ENCODE measurements at regions not wholly inside any gene's neighbourhood (a gene's known extent, or its start where the extent isn't known, plus 50 kb on each side); places are given as distances from the start of the nearest gene placed in this dataset.
"Not testable (repeated sequence)": the region's sequence is repeated elsewhere in the genome, so short reads cannot be mapped to it uniquely, and the experiment has no call there.

DNA sequence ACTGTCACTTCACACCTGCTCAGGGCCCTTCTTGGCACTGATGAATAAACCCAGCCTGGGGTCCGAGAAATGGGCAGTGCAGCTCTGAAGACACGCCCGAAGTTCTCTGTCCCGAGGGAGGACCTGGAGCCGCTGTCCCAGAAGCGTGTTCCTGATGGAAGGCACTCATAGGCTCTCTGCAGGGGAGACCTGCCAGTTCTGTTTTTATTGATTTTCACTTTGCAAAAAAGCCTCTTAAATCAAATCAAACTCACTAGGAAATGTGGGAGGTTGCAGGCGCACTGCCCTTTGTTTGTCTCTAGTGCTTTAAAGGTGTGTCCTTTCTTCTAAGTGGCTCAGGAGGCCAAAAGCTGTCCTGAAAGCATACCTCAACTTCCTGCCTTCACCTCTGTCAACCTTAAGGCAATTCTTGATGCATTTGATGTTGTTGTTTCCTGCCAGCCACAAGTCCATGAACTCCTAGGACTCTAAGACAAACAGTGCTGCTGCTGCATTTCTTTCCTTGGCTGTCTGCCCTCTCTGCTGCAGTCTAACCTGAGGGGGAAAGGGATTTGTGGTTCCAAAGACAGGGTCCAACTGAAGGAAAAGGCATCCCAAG, 663.2 kb downstream of the UQCRFS1 start:
- H3K4me3 ChIP-seq, result no peak overlapping the region

DNA sequence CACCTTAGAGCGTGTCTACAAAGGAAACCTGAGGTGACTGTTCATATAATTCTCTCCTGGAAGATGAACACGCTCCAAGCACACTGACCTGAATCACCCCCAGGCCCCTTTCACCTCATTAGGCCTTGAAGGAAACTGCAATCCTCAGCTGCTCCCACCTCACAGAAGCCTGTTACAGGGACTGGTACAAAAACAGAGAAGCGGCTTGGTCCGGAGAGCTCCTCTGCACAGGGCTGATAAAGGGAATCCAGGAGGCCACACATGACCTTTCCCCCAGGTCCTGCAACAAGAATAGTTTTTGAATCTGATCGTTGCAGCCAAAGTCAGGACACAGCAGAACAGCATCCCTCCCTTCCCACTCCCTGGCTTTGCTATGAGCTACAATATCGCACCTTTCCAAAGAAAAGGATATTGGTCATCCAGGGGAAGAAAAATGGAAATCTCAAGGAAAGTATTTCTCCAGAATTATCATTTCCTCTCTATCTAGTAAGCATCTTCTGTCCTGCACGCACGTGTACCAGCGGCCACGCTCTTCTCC, 666.7 kb downstream of the UQCRFS1 start:
- Histone ChIP-seq H3K36me3 (no peaks in the 10 kb centered on the region), H3K9me3 (no peaks in the 10 kb centered on the region), H3K4me3 (no peak overlapping the region), H3K27ac (no peak overlapping the region), H3K27me3 (replicated peaks; ENCODE audit: insufficient read depth) (no peaks in the 10 kb centered on the region), H3K4me1 (ENCODE audit: control insufficient read depth in 1 of 2, low read depth in 2 of 2) (no peaks in the 10 kb centered on the region)
- ATAC-seq (ENCODE audit: insufficient number of reproducible peaks, low FRiP score, low read depth), result no peak
- TF ChIP-seq, protein P1, sequence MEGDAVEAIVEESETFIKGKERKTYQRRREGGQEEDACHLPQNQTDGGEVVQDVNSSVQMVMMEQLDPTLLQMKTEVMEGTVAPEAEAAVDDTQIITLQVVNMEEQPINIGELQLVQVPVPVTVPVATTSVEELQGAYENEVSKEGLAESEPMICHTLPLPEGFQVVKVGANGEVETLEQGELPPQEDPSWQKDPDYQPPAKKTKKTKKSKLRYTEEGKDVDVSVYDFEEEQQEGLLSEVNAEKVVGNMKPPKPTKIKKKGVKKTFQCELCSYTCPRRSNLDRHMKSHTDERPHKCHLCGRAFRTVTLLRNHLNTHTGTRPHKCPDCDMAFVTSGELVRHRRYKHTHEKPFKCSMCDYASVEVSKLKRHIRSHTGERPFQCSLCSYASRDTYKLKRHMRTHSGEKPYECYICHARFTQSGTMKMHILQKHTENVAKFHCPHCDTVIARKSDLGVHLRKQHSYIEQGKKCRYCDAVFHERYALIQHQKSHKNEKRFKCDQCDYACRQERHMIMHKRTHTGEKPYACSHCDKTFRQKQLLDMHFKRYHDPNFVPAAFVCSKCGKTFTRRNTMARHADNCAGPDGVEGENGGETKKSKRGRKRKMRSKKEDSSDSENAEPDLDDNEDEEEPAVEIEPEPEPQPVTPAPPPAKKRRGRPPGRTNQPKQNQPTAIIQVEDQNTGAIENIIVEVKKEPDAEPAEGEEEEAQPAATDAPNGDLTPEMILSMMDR (IDR thresholded peaks at IDR 0.05), result no peak
- DNase-seq (ENCODE audit: low spot score), result no peak

More for the DNA sequence above, 663.2 kb downstream of the UQCRFS1 start:
- ATAC-seq (ENCODE audit: insufficient number of reproducible peaks, low FRiP score, low read depth) (no peak), DNase-seq (ENCODE audit: low spot score) (no peak)
- Histone ChIP-seq H3K27ac (no peak overlapping the region), H3K36me3 (no peaks in the 10 kb centered on the region), H3K9me3 (no peaks in the 10 kb centered on the region), H3K27me3 (replicated peaks; ENCODE audit: insufficient read depth) (no peaks in the 10 kb centered on the region), H3K4me1 (ENCODE audit: control insufficient read depth in 1 of 2, low read depth in 2 of 2) (no peaks in the 10 kb centered on the region)
- TF ChIP-seq, protein P1 (IDR thresholded peaks at IDR 0.05), result no peak

DNA sequence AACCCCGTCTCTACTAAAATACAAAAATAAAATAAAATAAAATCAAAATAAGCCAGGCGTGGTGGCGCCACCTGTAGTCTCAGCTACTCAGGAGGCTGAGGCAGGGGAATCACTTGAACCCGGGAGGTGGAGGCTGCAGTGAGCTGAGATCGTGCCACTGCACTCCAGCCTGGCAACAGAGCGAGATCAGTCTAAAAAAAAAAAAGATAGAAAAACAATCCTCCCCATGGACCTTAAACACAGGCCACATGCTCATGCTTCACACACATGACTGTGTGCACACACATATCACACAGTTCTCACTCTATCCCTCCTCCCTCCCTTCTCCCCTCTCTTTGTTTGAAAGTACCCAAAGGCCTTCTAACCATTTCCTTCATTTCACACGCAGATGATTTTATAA, 667.6 kb downstream of the UQCRFS1 start:
- H3K36me3 ChIP-seq; H3K4me1 ChIP-seq (ENCODE audit: control insufficient read depth in 1 of 2, low read depth in 2 of 2); H3K9me3 ChIP-seq; DNase-seq (ENCODE audit: low spot score); ATAC-seq (ENCODE audit: insufficient number of reproducible peaks, low FRiP score, low read depth); H3K4me3 ChIP-seq; H3K27me3 ChIP-seq (replicated peaks; ENCODE audit: insufficient read depth); H3K27ac ChIP-seq: not testable (repeated sequence)

- TF ChIP-seq, protein P1 (IDR thresholded peaks at IDR 0.05), result no peak
Observed at GRCh38 chr19:28544451-28545261, 668.3 kb downstream of the UQCRFS1 start.

DNA sequence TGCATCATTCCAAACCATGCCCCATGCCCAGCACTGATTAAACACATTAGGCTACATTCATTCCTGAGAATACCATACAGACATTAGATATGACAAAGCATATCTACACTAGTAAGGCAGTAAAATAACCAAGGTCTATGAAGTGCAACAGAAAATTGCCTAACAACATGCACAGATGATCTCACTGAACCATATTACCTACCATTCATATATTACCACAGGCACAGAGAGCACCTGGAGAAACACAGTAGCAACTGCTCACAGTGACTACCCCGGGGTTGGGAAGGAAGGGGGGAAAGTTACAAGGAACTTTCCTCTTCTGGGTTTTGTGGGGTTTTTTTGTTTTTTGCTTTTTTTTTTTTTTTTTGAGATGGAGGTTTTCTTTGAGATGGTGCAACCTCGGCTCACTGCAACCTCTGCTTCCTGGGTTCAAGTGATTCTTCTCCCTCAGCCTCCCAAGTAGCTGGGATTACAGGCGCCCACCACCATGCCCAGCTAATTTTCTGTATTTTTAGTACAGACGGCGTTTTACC, 669.6 kb downstream of the UQCRFS1 start:
- no peaks in the 10 kb centered on the region for H3K36me3 ChIP-seq
- no peak for ATAC-seq (ENCODE audit: insufficient number of reproducible peaks, low FRiP score, low read depth)
- no peak overlapping the region for H3K27ac ChIP-seq
- DNase-seq (ENCODE audit: low spot score), result no peak
- H3K4me1 ChIP-seq (ENCODE audit: control insufficient read depth in 1 of 2, low read depth in 2 of 2), result no peaks in the 10 kb centered on the region
- no peak overlapping the region for H3K4me3 ChIP-seq
- TF ChIP-seq, protein P1 (IDR thresholded peaks at IDR 0.05), result no peak
- H3K9me3 ChIP-seq, result no peaks in the 10 kb centered on the region
- no peaks in the 10 kb centered on the region for H3K27me3 ChIP-seq (replicated peaks; ENCODE audit: insufficient read depth)

More at GRCh38 chr19:28544451-28545261, 668.3 kb downstream of the UQCRFS1 start:
- H3K36me3 ChIP-seq, result no peaks in the 10 kb centered on the region
- H3K27me3 ChIP-seq (replicated peaks; ENCODE audit: insufficient read depth), result no peaks in the 10 kb centered on the region
- H3K4me1 ChIP-seq (ENCODE audit: control insufficient read depth in 1 of 2, low read depth in 2 of 2), result no peaks in the 10 kb centered on the region
- no peaks in the 10 kb centered on the region for H3K9me3 ChIP-seq
- no peak overlapping the region for H3K27ac ChIP-seq
- ATAC-seq (ENCODE audit: insufficient number of reproducible peaks, low FRiP score, low read depth), result no peak
- H3K4me3 ChIP-seq, result no peak overlapping the region
- DNase-seq (ENCODE audit: low spot score), result no peak
